ENCODE measurements at regions not wholly inside any gene's neighbourhood (a gene's known extent, or its start where the extent isn't known, plus 50 kb on each side); places are given as distances from the start of the nearest gene placed in this dataset.

DNA sequence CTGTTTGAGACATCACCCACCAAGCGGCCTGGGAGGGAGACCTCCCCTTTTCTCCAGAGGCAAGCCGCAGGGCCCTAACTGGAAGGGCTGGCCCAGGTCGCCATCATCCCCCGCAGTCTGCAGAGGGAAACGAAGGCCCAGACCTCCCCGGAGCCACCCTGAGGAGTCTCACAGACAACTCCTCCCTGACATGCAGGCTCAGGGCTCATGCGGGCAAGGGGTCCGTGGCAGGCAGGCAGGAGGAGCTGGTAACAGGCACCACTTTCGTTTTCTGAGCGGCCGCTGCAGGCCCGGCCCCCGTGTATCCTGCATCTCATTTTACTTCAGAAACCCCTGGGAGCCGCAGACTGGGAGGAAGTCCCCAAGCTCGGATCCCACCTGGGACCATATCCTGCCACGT lies 192.0 kb upstream of the PPP1R26 start:
- no peak for DNase-seq (ENCODE audit: low spot score in 2 of 2)
- no peak for FAIRE-seq

DNA sequence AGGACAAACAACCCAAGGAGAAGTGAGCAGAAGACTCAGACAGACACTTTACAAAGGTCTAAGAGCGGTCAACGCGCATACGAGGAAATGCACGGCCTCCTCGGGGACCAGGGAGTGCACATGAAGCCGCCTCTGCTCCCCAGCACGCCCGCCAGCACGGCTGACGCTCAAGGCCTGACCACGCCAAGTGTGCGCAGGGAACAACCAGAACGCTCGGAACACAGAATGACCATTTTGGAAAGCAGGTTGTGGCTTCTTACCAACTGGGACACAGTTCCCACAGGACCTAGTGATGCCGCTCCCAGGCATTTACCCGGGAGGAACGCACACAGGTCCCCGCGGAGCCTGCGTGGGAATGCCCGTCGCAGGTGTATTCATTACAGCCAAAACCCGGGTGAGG lies 191.5 kb upstream of the PPP1R26 start:
- DNase-seq (ENCODE audit: low spot score in 2 of 2) (no peak), FAIRE-seq (no peak)

DNA sequence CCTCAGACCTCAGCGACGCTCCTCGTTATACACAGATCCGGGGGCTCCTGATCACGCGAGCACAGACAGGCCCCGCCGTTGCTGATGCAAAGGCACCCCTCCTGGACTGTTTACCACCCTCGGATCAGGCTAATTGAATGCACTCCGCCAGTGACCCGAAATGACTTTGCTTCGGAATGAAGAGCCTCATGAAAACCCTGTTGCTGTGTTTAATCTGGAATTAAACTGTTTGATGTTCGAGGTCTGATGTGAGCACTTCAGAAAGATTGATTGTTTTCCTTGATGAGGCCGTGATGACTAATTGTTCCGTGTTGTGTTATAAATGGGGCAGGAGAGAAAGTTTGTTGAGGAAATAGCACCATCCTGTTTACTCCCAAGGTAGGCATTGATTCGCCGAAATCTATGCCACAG lies 190.5 kb upstream of the PPP1R26 start:
- no peak for FAIRE-seq
- no peak for DNase-seq (ENCODE audit: low spot score in 2 of 2)

DNA sequence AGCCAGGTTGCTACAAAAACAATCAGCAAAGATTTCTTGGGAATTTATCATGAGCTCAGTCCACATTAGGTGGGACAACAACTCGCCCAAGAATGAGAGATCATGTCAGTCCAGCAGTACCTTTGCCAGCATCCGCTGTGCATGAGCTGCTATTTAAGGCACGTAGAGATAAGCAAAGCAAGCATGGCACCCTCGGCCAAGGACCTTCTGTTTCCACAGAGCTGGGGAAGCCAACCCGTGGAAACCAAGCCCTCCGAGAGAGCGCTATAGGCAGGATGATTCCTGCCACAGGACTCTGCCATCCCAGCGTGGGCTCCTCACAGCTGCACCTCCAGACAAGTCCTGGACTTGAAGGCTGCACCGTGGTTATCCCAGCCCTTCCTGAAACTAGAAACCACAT lies 189.5 kb upstream of the PPP1R26 start:
- no peak for DNase-seq (ENCODE audit: low spot score in 2 of 2)
- no peak for FAIRE-seq

DNA sequence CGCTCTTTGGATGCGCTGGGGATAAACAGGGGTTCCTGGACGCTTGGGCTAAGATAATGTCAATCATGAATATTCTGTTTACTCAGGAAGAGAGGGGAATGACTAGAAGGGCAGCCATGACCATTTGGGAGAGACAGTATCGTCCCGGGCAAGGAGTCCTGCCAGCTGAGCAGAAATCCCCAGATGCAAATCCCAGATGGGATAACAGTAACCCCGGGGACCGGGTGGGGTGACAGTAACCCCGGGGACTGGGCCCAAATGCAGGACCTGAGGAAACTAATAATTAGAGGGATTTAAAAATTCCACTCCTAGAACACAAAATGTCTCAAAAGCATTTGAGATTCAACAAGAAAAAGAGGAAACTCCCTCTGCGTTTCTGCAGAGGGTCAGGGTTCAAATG lies 189.0 kb upstream of the PPP1R26 start:
- DNase-seq (ENCODE audit: low spot score in 2 of 2) (no peak), FAIRE-seq (no peak)

DNA sequence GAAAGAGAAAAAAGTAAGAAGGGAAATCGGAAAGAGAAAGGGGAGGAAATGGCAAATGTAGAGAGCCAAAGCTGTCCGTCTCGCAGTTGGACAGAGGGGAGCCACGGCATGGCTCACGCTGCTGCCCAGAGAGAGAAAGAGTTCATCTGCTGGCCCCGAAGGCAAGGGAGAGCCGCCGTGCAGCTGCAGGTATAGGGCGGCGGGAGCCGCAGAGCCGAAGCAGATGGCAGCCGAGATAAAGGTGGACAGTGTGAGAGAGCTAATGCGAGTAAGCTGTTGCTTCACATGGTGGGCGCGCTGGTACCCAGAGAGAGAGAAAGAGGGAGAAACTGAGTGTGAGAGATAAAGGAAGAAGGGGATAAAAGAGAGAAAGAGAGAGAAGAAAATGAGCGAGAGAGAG lies 188.4 kb upstream of the PPP1R26 start:
- FAIRE-seq = no peak

DNA sequence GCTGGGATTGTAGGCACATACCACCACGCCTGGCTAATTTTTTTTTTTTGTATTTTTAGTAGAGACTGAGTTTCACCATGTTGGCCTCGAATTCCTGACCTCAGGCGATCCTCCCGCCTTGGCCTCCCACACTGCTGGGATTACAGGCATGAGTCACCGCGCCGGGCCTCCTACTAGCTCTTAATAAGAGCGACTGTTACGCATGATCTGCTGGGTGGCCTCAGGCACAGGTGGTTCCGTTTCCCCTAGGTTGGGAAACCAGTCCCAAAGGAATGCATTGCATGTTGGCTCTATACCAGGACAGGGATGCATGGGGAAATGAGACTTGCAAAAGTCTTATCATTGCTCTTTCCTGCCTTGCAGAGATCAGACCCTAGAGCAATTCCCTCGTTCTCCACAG lies 184.7 kb upstream of the PPP1R26 start:
- FAIRE-seq (no peak), DNase-seq (ENCODE audit: low spot score in 2 of 2) (no peak)

More for the DNA sequence above, 188.4 kb upstream of the PPP1R26 start:
- no peak for DNase-seq (ENCODE audit: low spot score in 2 of 2)

DNA sequence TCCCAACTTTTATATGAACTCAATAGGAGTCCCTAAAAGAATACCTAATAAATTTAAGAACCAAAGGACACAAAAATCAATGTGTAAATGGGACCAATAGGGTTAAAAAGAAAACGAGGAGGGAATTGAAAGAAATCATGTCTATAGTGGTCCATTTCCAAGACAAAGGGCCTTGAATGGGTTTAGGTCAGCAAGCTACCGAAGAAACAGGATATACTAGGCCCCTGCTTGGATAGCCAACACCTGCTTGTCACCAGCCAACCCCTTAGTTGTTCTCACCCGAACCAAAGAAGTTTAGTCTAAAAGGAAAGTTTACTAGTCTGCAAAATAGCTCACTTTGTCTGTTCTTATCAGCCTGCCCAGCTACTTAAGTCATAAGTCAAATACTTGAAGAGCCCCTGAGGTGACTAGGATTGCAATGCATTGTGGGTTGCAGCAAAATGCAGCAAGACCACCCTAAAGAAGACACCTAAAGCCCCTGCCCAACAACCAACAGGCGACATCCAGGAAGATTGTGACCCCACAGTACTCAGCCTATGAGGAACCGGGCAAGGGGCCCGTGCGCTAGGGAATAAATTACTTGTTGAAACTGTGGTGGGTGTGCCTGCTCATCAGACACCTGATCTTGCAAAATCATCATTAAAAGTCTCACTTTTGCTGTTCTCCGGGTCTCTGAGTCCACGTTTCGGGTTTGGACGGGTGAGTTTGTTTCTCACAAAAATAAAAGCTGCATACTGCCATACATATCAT lies 183.9 kb upstream of the PPP1R26 start:
- DNase-seq (ENCODE audit: low spot score in 2 of 2) (no peak), FAIRE-seq (no peak)

DNA sequence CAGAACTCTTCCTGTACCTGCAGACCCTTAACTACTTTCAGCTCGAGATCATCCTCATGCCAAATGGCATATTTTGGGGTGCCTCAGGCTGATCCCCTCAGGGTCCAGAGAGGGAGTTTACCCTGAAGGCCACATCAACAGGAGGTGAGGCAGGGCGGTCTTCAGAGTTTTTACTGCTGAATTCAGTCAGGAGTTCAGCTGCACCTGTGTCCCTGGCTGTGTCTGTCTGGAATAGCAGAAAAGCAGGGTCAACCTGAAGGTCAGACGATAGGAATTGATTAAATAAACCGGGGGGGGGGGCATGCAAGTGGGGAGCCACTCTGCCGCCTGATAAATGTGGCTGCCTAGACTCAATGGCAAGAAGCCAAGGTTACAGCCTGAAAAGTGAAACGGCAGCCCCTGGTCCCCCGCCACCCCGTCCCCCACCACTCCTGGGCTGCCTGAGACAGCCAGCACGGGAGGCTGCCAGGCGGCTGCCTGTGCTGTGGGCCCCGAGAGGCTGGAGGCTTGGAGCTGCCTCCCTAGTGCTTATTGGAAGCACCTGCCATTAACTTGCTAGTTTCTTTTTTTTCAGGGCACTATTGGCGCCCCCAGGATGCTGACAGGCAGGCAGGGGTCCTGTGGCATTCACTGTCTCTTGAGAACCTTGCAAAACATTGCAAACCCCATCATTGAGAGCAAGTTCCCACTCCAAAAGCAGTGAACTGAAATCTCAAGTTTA lies 182.7 kb upstream of the PPP1R26 start:
- DNase-seq (ENCODE audit: low spot score in 2 of 2) (no peak), FAIRE-seq (no peak)

DNA sequence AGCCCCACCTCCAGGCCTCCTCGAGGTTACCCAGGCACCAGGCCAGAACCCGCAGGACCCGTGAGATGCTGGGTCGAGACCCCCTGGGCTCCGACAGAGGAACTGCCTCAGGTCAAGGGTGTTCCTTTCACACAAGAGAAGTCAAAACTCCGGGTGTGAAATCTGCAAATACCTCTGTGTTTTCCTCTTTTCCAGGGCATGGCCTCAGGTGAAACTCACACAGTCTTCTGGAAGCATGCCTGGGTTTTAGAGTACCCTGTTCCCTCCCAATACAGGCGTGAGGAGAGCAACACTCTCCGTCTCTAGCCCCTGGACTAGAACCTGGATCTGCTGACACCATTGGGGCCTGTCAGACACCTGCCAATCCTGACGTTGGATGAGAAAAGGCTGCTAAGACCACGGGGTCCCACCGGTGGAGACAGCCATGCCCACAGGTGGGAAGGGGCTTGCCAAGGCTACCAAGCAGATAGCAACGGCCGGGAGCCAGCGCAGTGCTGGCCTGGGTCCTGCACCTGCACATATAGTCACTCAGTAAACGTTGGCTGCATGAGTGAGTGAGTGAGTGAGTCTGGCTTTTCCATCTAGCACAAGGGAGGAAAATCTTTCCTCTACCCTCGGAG lies 182.0 kb upstream of the PPP1R26 start:
- DNase-seq (ENCODE audit: low spot score in 2 of 2) (no peak), FAIRE-seq (no peak)

DNA sequence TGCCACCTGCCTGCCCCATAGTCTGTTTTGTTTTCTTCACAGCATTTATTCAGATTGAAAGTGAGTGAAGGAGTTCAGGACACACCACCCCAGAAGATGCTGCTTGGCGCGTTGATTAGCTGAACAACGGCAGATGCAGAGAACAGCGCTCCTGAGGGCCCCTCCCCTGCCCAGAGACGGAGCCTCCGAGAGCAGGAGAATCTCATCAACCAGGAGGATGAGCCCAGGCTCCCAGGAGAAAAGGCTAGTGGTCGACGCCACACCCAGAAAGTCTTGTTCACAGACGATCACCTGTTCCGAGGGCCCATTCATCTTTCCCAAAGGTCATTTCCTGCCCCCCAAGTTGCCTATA lies 180.4 kb upstream of the PPP1R26 start:
- FAIRE-seq (no peak), DNase-seq (ENCODE audit: low spot score in 2 of 2) (no peak)

DNA sequence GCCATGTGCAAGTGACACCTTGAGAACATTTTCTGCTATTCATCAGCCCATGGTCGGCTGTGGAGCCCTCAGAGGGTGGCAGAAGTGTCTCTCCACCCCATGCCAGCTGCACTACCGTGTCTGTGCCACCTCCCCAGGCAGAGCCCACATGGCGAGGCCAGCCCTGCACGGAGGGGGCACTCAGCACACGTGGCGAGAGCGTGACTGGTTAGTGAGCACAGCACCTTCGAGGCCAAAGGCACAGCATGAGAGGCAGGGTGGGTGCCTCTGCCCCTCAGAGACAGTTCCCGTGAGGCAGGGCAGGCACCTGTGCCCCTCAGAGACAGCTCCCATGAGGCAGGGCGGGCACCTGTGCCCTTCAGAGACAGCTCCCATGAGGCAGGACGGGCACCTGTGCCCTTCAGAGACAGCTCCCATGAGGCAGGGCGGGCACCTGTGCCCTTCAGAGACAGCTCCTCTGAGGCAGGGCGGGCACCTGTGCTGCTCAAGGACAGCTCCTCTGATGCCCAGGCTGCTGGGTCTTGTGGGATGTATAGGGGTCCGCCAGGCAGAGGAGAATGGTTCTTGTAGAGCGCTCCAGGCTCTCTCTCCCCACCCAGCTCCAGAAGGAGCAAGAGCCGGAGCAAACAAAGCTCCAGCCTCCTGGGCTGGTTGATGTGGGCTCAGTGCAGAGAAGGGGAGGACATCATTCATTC lies 179.8 kb upstream of the PPP1R26 start:
- FAIRE-seq = no peak
- DNase-seq (ENCODE audit: low spot score in 2 of 2) = no peak

DNA sequence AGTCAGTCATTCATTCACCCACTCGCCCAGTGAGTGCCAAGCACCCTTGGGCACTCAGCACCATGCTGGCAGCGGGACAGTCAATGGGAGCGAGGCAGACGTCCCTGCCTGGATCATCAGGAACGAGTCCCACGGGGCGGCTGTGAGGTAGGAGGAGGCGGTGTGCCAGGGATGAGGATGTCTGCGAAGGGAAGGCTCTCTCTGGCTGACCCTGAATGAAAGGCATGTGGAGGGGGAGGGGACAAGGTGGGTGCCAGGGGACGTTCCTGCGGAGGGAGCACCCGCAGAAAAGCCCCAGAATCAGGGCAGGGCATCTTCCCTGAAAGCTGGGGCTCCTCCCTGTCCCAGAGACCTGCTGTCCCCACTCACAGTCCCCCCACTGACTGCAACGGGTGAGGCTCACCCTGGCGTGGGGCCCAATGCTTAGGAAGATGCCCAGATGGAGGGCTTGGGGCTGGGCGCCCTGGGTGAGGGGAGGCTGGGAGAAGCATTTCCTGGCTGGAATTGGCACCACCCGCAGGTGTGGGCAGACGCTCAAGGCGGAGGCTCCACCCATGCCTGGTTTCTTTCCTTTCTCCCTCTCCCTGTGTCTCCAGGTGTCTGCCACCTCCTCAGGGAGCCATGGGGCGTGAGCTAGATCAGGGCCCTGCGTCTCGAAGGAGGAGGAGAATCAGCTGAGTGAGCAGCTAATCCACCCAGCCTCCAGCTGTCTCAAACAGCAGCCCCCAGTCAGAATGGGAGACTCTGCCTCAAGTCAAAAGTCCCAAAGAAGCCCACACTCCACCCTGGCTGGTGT lies 179.0 kb upstream of the PPP1R26 start:
- FAIRE-seq = no peak
- no peak for DNase-seq (ENCODE audit: low spot score in 2 of 2)

DNA sequence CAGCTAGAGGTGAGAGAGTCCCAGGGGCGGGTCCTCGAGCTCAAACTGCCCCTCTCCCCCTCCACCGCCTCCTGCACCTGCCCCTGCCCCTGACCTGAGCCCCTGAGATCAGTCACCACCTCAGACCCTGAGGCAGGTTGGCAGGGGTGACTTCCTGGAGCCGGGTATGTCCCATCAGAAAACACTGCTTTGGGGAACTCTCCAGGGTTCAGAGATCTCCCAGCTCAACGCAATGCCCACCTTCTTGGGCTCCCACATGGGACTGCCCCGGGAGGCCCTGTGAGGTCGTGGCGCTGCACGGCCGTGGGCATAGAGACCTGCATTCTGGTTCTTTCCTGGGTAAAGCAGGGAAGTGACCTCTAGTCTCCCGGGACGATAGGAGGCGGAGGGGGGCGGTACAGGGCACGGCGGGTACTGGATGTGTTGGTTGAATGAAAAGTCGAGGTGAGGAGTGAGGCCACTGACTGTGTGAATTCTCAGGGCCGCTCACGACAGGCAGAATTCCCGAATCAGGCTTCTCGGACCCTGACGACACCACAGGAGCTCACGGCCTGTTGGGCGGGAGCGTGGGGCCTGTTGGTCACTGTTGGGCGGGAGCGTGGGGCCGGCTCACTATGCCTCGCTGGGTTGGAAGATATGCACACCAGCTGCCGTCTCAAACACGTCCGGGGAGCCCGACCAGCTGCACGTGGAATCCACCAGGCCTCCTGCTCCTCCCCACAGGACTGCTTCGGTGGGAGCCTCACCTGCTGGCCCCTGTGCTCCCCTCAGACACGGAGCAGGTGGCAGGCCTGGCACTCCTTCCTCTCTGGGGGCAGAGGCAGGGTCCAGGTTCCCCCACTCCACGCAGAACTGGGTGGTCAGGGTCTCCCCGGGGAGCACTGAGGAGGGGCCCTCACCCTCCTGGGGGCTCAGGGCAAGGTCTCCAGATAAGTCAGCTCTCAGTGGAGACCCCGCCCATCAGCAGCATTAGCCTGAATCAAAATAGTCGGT lies 178.0 kb upstream of the PPP1R26 start:
- DNase-seq (ENCODE audit: low spot score in 2 of 2) = no peak
- FAIRE-seq = no peak

DNA sequence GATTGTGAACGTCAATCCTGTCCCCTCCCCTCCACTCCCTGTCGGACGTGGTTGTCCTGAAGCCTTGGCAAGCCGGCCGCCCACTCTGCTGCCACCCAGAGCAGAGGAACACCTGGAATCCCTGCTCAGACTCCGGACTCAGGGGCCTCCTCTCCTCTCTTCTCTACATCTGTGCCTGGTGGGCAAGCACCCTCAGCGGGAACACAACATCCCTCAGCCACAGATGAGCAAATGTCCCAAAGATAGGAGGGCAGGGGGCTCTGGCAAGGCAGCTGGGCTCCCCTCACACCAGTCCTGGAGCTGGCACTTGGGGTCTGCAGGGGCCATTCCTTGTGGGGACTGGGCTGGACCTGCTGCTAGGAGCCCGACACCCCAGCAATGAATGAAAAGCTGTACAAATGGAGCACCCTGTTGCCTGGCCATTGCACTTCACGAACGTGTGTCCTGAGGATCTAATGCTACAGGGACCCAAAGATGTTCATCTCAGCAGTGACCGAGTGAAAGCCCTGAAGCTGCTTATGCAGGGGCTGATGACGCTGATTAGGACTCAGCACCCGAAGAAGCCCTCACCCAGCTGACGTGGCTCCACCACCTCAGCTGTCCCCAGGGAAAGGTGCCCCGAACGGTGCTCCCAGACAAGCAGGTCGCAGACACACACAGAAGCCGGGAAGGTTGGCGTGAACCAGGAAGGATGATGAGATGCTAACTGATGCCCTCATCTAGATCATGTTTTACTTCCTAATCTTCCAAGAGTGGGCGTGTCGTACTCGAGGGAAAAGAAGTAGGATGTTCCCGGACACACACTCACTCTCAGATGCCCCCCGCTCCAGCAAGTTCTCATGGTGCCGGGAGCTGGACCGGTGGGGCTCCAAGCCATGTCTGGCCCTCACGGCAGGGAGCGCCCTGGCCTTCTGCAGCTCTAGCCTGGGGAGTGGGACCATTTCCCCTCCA lies 177.0 kb upstream of the PPP1R26 start:
- no peak for FAIRE-seq

DNA sequence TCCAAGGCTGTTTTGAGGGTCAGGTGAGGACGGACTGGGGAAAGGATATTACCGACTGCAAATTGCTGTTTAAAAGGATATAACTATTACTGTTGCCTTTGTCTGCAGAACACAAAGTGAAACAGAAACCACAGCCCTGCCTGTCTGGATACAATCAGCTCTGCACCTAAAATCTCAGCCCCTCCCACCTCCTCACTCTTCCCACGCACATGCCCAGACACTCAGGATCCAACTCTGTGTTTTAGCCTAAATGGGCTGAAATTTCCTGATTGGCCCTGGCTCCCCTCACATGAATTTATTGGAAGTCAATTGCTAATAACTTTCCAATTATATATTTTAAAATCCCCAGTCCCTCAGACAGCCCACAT lies 176.3 kb upstream of the PPP1R26 start:
- no peak for FAIRE-seq
- DNase-seq (ENCODE audit: low spot score in 2 of 2) = no peak

More for the DNA sequence above, 177.0 kb upstream of the PPP1R26 start:
- no peak for DNase-seq (ENCODE audit: low spot score in 2 of 2)

DNA sequence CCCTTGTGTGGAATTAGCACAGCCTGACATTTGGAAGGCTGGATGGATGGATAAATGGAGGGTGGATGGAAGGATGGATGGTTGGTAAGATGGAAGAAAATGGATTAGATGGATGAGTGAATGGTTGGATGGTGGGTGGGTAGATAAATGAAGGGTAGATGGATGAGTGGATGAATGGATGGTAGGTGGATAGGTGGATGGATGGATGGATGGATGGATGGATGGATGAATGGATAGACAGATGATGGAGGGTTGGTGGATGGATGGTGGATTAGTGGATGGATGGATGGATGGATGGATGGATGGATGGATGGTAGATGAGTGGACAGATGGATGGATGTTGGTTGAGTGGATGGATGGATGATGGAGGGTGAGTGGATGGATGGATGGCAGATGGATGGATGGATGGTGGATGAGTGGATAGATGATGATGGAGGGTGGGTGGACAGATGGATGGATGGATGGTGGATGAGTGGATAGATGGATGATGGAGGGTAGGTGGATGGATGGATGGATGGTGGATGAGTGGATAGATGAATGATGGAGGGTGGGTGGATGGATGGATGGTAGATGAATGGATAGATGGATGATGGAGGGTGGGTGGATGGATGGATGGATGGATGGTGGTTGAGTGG lies 175.6 kb upstream of the PPP1R26 start:
- DNase-seq (ENCODE audit: low spot score in 2 of 2) (no peak), FAIRE-seq (no peak)

DNA sequence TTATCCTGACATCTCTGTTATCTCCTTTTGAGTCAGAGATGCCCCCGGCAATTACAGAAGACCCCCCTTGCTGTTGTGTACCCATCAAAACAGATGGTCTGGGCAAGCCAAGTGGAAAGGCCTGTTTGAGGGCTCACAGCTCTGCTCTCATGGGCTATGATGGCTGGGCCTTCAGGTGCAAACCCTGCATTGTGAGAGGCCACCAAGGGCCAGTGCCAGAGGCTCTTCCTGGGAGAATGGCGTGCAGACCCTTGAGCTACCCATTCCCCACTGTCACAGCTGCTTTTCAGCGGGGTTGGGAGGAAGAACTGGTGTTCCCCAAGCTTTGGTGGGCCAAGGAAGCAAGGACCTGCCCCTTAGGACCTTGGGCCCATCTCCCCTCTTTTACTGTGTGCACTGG lies 174.7 kb upstream of the PPP1R26 start:
- FAIRE-seq (no peak), DNase-seq (ENCODE audit: low spot score in 2 of 2) (no peak)
